Osteocyte (in vitro differentiated cells): ENCODE measurements at regions not wholly inside any gene's neighbourhood (a gene's known extent, or its start where the extent isn't known, plus 50 kb on each side); places are given as distances from the start of the nearest gene placed in this dataset.
"Not testable (repeated sequence)": the region's sequence is repeated elsewhere in the genome, so short reads cannot be mapped to it uniquely, and the experiment has no call there.

Experiments used
- DNase-seq: peaks from one replicate; pipeline ENCODE4 v3.0.0; 2021; ENCODE audit warnings: mixed read lengths; ENCODE audit not compliant: unreplicated experiment; ENCODE audit errors: extremely low spot score
- H3K27ac Mint-ChIP-seq: one replicate; pipeline ENCODE4 v1.8.0; 2021; ENCODE audit warnings: mild to moderate bottlenecking, mixed read lengths; ENCODE audit not compliant: unreplicated experiment
- H3K27me3 Mint-ChIP-seq: one replicate; pipeline ENCODE4 v1.8.0; 2021; ENCODE audit warnings: mixed read lengths; ENCODE audit not compliant: unreplicated experiment
- H3K36me3 Mint-ChIP-seq: one replicate; pipeline ENCODE4 v1.8.0; 2021; ENCODE audit warnings: mixed read lengths; ENCODE audit not compliant: unreplicated experiment
- H3K4me1 Mint-ChIP-seq: one replicate; pipeline ENCODE4 v1.8.0; 2021; ENCODE audit warnings: mixed read lengths; ENCODE audit not compliant: unreplicated experiment
- H3K4me3 Mint-ChIP-seq: one replicate; pipeline ENCODE4 v1.8.0; 2021; ENCODE audit warnings: mild to moderate bottlenecking, moderate library complexity, mixed read lengths; ENCODE audit not compliant: unreplicated experiment
- H3K9me3 Mint-ChIP-seq: one replicate; pipeline ENCODE4 v1.8.0; 2021; ENCODE audit warnings: mixed read lengths; ENCODE audit not compliant: unreplicated experiment
- TF ChIP-seq, protein P1 (sequence below): fragments of 200-600 bp; sonication (generic); IDR thresholded peaks from 2 replicates; pipeline ENCODE4 v1.5.0; 2021; ENCODE audit warnings: antibody characterized with exemption, mild to moderate bottlenecking, moderate library complexity

GRCh38 chr10:84948644-84949043, 620.3 kb downstream of the CCSER2 start:
- H3K27ac Mint-ChIP-seq: no peak overlapping the region
- H3K36me3 Mint-ChIP-seq: no peaks in the 10 kb centered on the region
- DNase-seq: no peak
- H3K4me3 Mint-ChIP-seq: no peak overlapping the region
- no peaks in the 10 kb centered on the region for H3K4me1 Mint-ChIP-seq
- no peaks in the 10 kb centered on the region for H3K27me3 Mint-ChIP-seq
- no peaks in the 10 kb centered on the region for H3K9me3 Mint-ChIP-seq
- TF ChIP-seq, protein P1, sequence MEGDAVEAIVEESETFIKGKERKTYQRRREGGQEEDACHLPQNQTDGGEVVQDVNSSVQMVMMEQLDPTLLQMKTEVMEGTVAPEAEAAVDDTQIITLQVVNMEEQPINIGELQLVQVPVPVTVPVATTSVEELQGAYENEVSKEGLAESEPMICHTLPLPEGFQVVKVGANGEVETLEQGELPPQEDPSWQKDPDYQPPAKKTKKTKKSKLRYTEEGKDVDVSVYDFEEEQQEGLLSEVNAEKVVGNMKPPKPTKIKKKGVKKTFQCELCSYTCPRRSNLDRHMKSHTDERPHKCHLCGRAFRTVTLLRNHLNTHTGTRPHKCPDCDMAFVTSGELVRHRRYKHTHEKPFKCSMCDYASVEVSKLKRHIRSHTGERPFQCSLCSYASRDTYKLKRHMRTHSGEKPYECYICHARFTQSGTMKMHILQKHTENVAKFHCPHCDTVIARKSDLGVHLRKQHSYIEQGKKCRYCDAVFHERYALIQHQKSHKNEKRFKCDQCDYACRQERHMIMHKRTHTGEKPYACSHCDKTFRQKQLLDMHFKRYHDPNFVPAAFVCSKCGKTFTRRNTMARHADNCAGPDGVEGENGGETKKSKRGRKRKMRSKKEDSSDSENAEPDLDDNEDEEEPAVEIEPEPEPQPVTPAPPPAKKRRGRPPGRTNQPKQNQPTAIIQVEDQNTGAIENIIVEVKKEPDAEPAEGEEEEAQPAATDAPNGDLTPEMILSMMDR: no peak

GRCh38 chr10:84951616-84952015, 623.2 kb downstream of the CCSER2 start:
- H3K9me3 Mint-ChIP-seq: no peaks in the 10 kb centered on the region
- no peak for DNase-seq
- no peak overlapping the region for H3K27ac Mint-ChIP-seq
- H3K27me3 Mint-ChIP-seq: no peaks in the 10 kb centered on the region
- TF ChIP-seq, protein P1: no peak
- no peaks in the 10 kb centered on the region for H3K4me1 Mint-ChIP-seq
- no peak overlapping the region for H3K4me3 Mint-ChIP-seq
- no peaks in the 10 kb centered on the region for H3K36me3 Mint-ChIP-seq

- no peak for DNase-seq
- Mint-ChIP-seq H3K27me3 (no peaks in the 10 kb centered on the region), H3K4me3 (no peak overlapping the region), H3K9me3 (no peaks in the 10 kb centered on the region), H3K36me3 (no peaks in the 10 kb centered on the region), H3K4me1 (no peaks in the 10 kb centered on the region), H3K27ac (no peak overlapping the region)
- TF ChIP-seq, protein P1: no peak
Measured at GRCh38 chr10:84957427-84957826, 629.0 kb downstream of the CCSER2 start.

GRCh38 chr10:84965468-84965867, 637.1 kb downstream of the CCSER2 start:
- Mint-ChIP-seq H3K27ac (no peak overlapping the region), H3K9me3 (no peaks in the 10 kb centered on the region), H3K27me3 (no peaks in the 10 kb centered on the region), H3K4me1 (no peaks in the 10 kb centered on the region), H3K36me3 (no peaks in the 10 kb centered on the region), H3K4me3 (no peak overlapping the region)
- no peak for DNase-seq
- TF ChIP-seq, protein P1: no peak

DNA sequence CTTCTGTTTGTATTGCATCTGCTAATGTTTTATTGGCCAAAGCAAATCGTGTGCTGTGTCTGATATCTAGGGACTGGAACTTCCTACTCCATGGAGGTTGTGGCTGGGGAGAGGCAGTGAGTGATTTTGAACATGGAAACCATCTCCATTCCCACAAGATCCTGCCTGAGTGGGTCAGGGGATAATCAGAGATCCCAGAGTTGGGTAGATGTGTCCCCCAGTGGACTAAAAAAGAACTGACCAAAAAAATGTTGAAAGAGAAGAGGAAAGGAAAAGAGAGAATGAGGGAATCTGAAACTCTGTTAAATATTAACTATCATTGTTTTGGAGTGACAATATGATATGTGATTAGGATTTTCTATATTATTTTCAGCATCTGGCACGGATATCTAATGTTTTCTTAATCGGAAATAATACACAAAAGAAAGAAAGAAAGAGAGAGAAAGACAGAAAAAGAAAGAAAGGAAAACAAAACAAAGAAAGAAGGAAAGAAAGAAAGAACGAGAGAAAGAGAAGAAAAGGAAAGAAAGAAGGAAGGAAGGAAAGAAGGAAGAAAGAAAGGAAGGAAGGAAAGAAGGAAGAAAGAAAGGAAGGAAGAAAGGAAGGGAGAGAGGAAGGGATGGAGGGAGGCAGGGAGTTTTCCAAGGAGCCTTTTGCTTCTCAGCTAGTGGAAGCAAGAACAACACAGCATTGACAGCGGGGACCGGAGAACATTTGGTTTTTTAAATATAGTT, 638.5 kb downstream of the CCSER2 start:
- peaks cover 4% of the 10 kb centered on the region for H3K9me3 Mint-ChIP-seq
- H3K36me3 Mint-ChIP-seq: no peaks in the 10 kb centered on the region
- H3K4me3 Mint-ChIP-seq: no peak overlapping the region
- TF ChIP-seq, protein P1: no peak
- no peak for DNase-seq
- H3K27me3 Mint-ChIP-seq: no peaks in the 10 kb centered on the region
- H3K4me1 Mint-ChIP-seq: no peaks in the 10 kb centered on the region
- H3K27ac Mint-ChIP-seq: no peak overlapping the region

DNA sequence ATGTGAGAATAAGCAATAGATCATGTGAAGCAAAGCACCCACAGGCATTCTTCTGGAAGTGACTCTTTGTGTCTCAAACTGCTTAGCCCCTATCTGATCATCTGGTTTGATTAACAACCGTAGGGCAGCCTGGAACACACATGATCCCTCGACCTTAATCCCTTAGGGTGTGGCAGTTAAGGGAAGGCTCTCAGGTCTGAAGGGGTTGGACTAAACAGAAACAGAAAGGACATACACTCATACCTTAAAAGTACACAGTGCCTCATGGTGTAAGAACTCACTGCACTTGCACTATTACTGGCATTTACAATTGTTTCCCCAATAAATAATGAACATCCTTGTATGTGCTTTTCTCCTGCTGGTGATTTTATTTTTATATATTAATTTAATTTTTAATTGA, 640.9 kb downstream of the CCSER2 start:
- H3K27ac Mint-ChIP-seq, H3K36me3 Mint-ChIP-seq, H3K4me1 Mint-ChIP-seq, H3K27me3 Mint-ChIP-seq, H3K4me3 Mint-ChIP-seq, DNase-seq: not testable (repeated sequence)
- H3K9me3 Mint-ChIP-seq: peaks cover 12% of the 10 kb centered on the region
